Bone marrow (tissue), 2 donors: ENCODE measurements at regions not wholly inside any gene's neighbourhood (a gene's known extent, or its start where the extent isn't known, plus 50 kb on each side); places are given as distances from the start of the nearest gene placed in this dataset.
A peak's percentile ranks its signal among the peaks of the same experiment; 100 is the strongest.

Experiments used
- DNase-seq, 2 donors: peaks; one replicate each; lab custom pipeline; 2025; lab: John Stamatoyannopoulos, UW

GRCh38 chr4:3343358-3343757, 50.5 kb downstream of the RGS12 start:
- DNase-seq, result no peak

GRCh38 chr4:3344104-3344503, 51.3 kb downstream of the RGS12 start:
- no peak for DNase-seq

- DNase-seq, result no peak
Measured at GRCh38 chr4:3344596-3344995, 51.8 kb downstream of the RGS12 start.

- no peak for DNase-seq
Measured at GRCh38 chr4:3345384-3345783, 52.6 kb downstream of the RGS12 start.

GRCh38 chr4:3346146-3346545, 53.3 kb downstream of the RGS12 start:
- peak in 1 of 2 donors; percentile 69 for DNase-seq

GRCh38 chr4:3347871-3348270, 55.0 kb downstream of the RGS12 start:
- no peak for DNase-seq

GRCh38 chr4:3348621-3349020, 55.8 kb downstream of the RGS12 start:
- DNase-seq, result no peak

GRCh38 chr4:3349116-3349515, 56.3 kb downstream of the RGS12 start:
- peak in 1 of 2 donors; percentile 40 for DNase-seq

- no peak for DNase-seq
Measured at GRCh38 chr4:3351997-3352396, 59.2 kb downstream of the RGS12 start.

- no peak for DNase-seq
Measured at GRCh38 chr4:3352505-3352904, 59.7 kb downstream of the RGS12 start.

GRCh38 chr4:3352941-3353594, 60.2 kb downstream of the RGS12 start:
- no peak for DNase-seq

- no peak for DNase-seq
Measured at GRCh38 chr4:3353752-3354454, 61.1 kb downstream of the RGS12 start.

GRCh38 chr4:3354455-3354811, 61.6 kb downstream of the RGS12 start:
- DNase-seq, result no peak

- no peak for DNase-seq
Measured at GRCh38 chr4:3355266-3355748, 62.5 kb downstream of the RGS12 start.

- DNase-seq, result peak in 1 of 2 donors; percentile 42
Measured at GRCh38 chr4:3358656-3359055, 65.8 kb downstream of the RGS12 start.

GRCh38 chr4:3360777-3361176, 68.0 kb downstream of the RGS12 start:
- DNase-seq, result no peak

GRCh38 chr4:3361406-3361805, 68.6 kb downstream of the RGS12 start:
- no peak for DNase-seq

GRCh38 chr4:3361896-3362295, 69.1 kb downstream of the RGS12 start:
- DNase-seq, result no peak

GRCh38 chr4:3362431-3363287, 69.8 kb downstream of the RGS12 start:
- no peak for DNase-seq

- no peak for DNase-seq
Measured at GRCh38 chr4:3363411-3364141, 70.8 kb downstream of the RGS12 start.

- DNase-seq, result no peak
Measured at GRCh38 chr4:3364199-3364598, 71.4 kb downstream of the RGS12 start.
